ENCODE measurements at regions not wholly inside any gene's neighbourhood (a gene's known extent, or its start where the extent isn't known, plus 50 kb on each side); places are given as distances from the start of the nearest gene placed in this dataset.

GRCh38 chr13:44181931-44182330 is 191.7 kb upstream of the SERP2 start:
- no peak for DNase-seq (ENCODE audit: low spot score)

- no peak for DNase-seq (ENCODE audit: low spot score)
Measured at GRCh38 chr13:44184740-44185139, 188.9 kb upstream of the SERP2 start.

- no peak for DNase-seq (ENCODE audit: low spot score)
Measured at GRCh38 chr13:44188257-44188656, 185.4 kb upstream of the SERP2 start.

- DNase-seq (ENCODE audit: low spot score), result no peak
Measured at GRCh38 chr13:44189085-44189484, 184.5 kb upstream of the SERP2 start.

- DNase-seq (ENCODE audit: low spot score), result no peak
Measured at GRCh38 chr13:44191103-44191502, 182.5 kb upstream of the SERP2 start.

- no peak for DNase-seq (ENCODE audit: low spot score)
Measured at GRCh38 chr13:44191504-44192171, 182.0 kb upstream of the SERP2 start.

- DNase-seq (ENCODE audit: low spot score), result no peak
Measured at GRCh38 chr13:44193731-44194130, 179.9 kb upstream of the SERP2 start.

- no peak for DNase-seq (ENCODE audit: low spot score)
Measured at GRCh38 chr13:44195245-44195644, 178.4 kb upstream of the SERP2 start.

- no peak for DNase-seq (ENCODE audit: low spot score)
Measured at GRCh38 chr13:44196196-44196751, 177.3 kb upstream of the SERP2 start.

GRCh38 chr13:44197791-44198770 is 175.5 kb upstream of the SERP2 start:
- no peak for DNase-seq (ENCODE audit: low spot score)

GRCh38 chr13:44198826-44199225 is 174.8 kb upstream of the SERP2 start:
- no peak for DNase-seq (ENCODE audit: low spot score)

- no peak for DNase-seq (ENCODE audit: low spot score)
Measured at GRCh38 chr13:44199627-44200207, 173.9 kb upstream of the SERP2 start.

- no peak for DNase-seq (ENCODE audit: low spot score)
Measured at GRCh38 chr13:44206434-44206833, 167.2 kb upstream of the SERP2 start.

GRCh38 chr13:44207476-44207875 is 166.1 kb upstream of the SERP2 start:
- no peak for DNase-seq (ENCODE audit: low spot score)

- DNase-seq (ENCODE audit: low spot score), result no peak
Measured at GRCh38 chr13:44210525-44210924, 163.1 kb upstream of the SERP2 start.

GRCh38 chr13:44211286-44211685 is 162.3 kb upstream of the SERP2 start:
- no peak for DNase-seq (ENCODE audit: low spot score)

GRCh38 chr13:44211704-44212346 is 161.8 kb upstream of the SERP2 start:
- no peak for DNase-seq (ENCODE audit: low spot score)

GRCh38 chr13:44212633-44213396 is 160.8 kb upstream of the SERP2 start:
- no peak for DNase-seq (ENCODE audit: low spot score)

GRCh38 chr13:44218501-44219240 is 155.0 kb upstream of the SERP2 start:
- no peak for DNase-seq (ENCODE audit: low spot score)
